ENCODE measurements at regions not wholly inside any gene's neighbourhood (a gene's known extent, or its start where the extent isn't known, plus 50 kb on each side); places are given as distances from the start of the nearest gene placed in this dataset.

- TF ChIP-seq CTCF (conservative IDR thresholded peaks at IDR 0.05 in 1 of 2, IDR thresholded peaks at IDR 0.05 in 1 of 2; ENCODE audit: low read depth in 1 of 2, low read length in 2 of 2) (no peak), EZH2 (IDR thresholded peaks at IDR 0.05; ENCODE audit: low read length, missing control alignments) (no peak)
Measured at GRCh38 chr18:51562866-51563265, 365.4 kb upstream of the MEX3C start.

Data from fibroblast of lung (primary cell).